Esophagus muscularis mucosa (tissue), 3 donors: ENCODE measurements at regions not wholly inside any gene's neighbourhood (a gene's known extent, or its start where the extent isn't known, plus 50 kb on each side); places are given as distances from the start of the nearest gene placed in this dataset.

Source experiments
- CTCF ChIP-seq, 3 experiments: fragments of 200-600 bp in 2 of 3; fragments of 450-650 bp in 1 of 3; sonication (generic) in 2 of 3; IDR thresholded peaks; one replicate each; pipeline ENCODE4 v1.5.1; 2017 to 2019; ENCODE audit warnings: antibody characterized with exemption in 3 of 3, mild to moderate bottlenecking in 2 of 3, moderate library complexity in 1 of 3
- EP300 ChIP-seq: sonication (generic); formaldehyde crosslinking; IDR thresholded peaks from one replicate; pipeline ENCODE4 v1.6.1; 2017; ENCODE audit warnings: antibody characterized with exemption

GRCh38 chr6:159113223-159113622, 56.0 kb upstream of the FNDC1 start:
- TF ChIP-seq EP300 = no peak
- TF ChIP-seq CTCF (IDR thresholded peaks at IDR 0.05) = no peak
